HEK293 (cell line): ENCODE measurements at regions not wholly inside any gene's neighbourhood (a gene's known extent, or its start where the extent isn't known, plus 50 kb on each side); places are given as distances from the start of the nearest gene placed in this dataset.

Experiments used
- ZFP69B ChIP-seq: fragments of 450-650 bp; formaldehyde crosslinking; IDR thresholded peaks from 2 replicates; pipeline ENCODE4 v1.5.1; 2016; ENCODE audit warnings: missing biosample characterization, missing genetic modification characterization
- TF ChIP-seq, protein P1 (sequence below): fragments of 450-650 bp; formaldehyde crosslinking; IDR thresholded peaks from 2 replicates; pipeline ENCODE4 v1.5.1; 2016; ENCODE audit warnings: missing biosample characterization, missing genetic modification characterization

DNA sequence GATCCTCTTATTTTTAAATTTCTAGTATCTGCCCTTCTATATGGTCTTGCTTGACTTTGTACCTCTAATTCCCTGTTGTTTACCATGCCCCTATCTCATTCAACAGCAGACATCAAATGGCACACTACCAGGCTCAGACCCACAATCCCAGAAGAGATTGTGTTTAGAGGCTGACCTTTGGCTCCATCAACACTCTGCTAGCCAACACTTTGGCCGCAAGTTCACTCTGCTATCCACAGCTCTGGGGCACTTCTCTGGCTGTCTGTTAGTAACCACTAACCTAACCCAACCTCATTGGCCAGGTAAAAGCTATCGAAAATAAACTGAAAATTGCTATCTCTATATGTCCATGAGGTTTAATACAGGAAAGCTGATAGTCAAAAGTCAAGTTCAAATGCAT, 646.0 kb upstream of the CCDC54 start:
- no peak for TF ChIP-seq ZFP69B (tag by site-specific recombination)
- TF ChIP-seq, protein P1, sequence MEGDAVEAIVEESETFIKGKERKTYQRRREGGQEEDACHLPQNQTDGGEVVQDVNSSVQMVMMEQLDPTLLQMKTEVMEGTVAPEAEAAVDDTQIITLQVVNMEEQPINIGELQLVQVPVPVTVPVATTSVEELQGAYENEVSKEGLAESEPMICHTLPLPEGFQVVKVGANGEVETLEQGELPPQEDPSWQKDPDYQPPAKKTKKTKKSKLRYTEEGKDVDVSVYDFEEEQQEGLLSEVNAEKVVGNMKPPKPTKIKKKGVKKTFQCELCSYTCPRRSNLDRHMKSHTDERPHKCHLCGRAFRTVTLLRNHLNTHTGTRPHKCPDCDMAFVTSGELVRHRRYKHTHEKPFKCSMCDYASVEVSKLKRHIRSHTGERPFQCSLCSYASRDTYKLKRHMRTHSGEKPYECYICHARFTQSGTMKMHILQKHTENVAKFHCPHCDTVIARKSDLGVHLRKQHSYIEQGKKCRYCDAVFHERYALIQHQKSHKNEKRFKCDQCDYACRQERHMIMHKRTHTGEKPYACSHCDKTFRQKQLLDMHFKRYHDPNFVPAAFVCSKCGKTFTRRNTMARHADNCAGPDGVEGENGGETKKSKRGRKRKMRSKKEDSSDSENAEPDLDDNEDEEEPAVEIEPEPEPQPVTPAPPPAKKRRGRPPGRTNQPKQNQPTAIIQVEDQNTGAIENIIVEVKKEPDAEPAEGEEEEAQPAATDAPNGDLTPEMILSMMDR (tag by site-specific recombination) = no peak
